Urinary bladder (tissue), 3 donors: ENCODE measurements at regions not wholly inside any gene's neighbourhood (a gene's known extent, or its start where the extent isn't known, plus 50 kb on each side); places are given as distances from the start of the nearest gene placed in this dataset.

Source experiments
- DNase-seq: peaks from one replicate; pipeline ENCODE4 v3.0.0-alpha.2; 2015; ENCODE audit errors: extremely low spot score
- H3K27ac ChIP-seq: one replicate; pipeline ENCODE4 v1.5.1; 2013; ENCODE audit warnings: low read depth, mild to moderate bottlenecking, moderate library complexity
- H3K36me3 ChIP-seq: one replicate; pipeline ENCODE4 v1.6.1; 2013; ENCODE audit warnings: mild to moderate bottlenecking, moderate library complexity; ENCODE audit not compliant: insufficient read depth
- H3K4me1 ChIP-seq: one replicate; pipeline ENCODE4 v1.6.1; 2013; ENCODE audit warnings: mild to moderate bottlenecking, moderate library complexity; ENCODE audit not compliant: insufficient read depth
- H3K4me3 ChIP-seq: one replicate; pipeline ENCODE4 v1.5.1; 2013; ENCODE audit warnings: low read depth, low read length
- WGBS: extraction: QIAGEN DNeasy Blood & Tissue Kit; methylation state at CpG from one replicate; pipeline ENCODE4 v1.1.7; 2013; 5-methylcytosine and 5-hydroxymethylcytosine counted together
- donor health status: healthy with polysubstance abuse.
- donor health status: healthy.

DNA sequence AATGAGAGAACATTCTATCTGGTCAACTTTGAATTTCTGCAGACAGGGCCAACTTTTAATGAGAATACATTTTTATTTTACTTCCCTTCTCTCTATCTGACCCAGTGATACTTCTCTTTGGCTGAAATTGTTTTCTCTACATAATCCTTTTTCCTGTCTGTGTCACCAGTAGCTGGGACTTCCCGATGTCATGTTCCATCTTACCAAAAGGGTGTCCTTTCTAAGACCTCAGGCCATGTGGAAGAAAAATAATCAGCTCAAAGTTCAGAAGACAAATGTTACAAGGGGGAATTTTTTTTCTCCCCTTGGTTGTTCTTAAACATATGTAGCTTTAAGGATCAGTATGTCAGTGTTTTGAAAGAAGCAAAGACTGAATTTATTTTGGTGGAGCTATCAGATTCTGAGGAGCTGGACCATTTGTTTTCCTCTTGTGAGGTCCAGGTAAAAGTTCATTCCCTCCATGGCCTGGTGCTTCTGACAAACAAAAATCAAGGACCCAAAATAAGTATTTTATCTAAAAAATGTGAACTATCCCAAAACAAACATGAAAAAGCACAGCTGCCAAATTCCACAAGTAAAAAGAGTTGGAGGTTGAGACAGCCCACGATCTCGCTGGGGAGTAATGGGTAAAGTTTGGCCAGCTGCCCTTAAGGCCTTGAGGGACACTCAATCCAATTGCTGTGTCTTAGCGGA is 859.4 kb upstream of the NR2F2 start:
- H3K4me1 ChIP-seq: no peaks in the 10 kb centered on the region
- 57% methylated on average over 4 of the region's 4 CpGs for WGBS
- H3K36me3 ChIP-seq: no peaks in the 10 kb centered on the region
- no peak overlapping the region for H3K27ac ChIP-seq
- H3K4me3 ChIP-seq: no peak overlapping the region
- no peak for DNase-seq

GRCh38 chr15:95471690-95472086 is 858.8 kb upstream of the NR2F2 start:
- WGBS: 85% methylated on average over 5 of the region's 5 CpGs
- Histone ChIP-seq H3K27ac (no peak overlapping the region), H3K4me3 (no peak overlapping the region), H3K36me3 (no peaks in the 10 kb centered on the region), H3K4me1 (no peaks in the 10 kb centered on the region)
- no peak for DNase-seq

- WGBS: 92% methylated on average over 5 of the region's 5 CpGs
- H3K4me3 ChIP-seq: no peak overlapping the region
- no peaks in the 10 kb centered on the region for H3K36me3 ChIP-seq
- no peak overlapping the region for H3K27ac ChIP-seq
- DNase-seq: no peak
- H3K4me1 ChIP-seq: no peaks in the 10 kb centered on the region
These were observed 855.4 kb upstream of the NR2F2 start for GRCh38 chr15:95475067-95475466.

- H3K4me3 ChIP-seq: no peak overlapping the region
- no peak for DNase-seq
- no peaks in the 10 kb centered on the region for H3K36me3 ChIP-seq
- H3K27ac ChIP-seq: no peak overlapping the region
- H3K4me1 ChIP-seq: no peaks in the 10 kb centered on the region
- 80% methylated on average over 3 of the region's 3 CpGs for WGBS
These were observed 851.2 kb upstream of the NR2F2 start for GRCh38 chr15:95479308-95479707.

DNA sequence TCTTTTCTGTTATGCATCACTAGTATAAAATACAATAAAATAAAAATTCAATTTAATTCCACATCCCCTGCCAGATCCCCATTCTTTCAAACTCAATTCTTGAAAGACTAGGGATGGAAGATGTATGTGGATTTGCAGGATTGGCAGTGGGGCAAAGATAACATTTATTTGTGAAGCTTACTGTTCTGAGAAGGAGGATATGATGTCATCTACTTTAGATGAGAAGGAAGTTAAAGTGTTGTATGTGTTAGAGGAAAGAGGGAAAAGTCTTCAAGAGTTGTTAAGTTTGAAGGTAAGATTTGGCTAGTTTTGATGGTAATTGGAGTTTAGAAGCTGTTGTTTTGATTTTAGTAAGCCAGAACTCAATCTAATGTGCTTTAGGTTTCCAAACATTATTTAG is 845.1 kb upstream of the NR2F2 start:
- Histone ChIP-seq H3K4me1 (no peaks in the 10 kb centered on the region), H3K36me3 (no peaks in the 10 kb centered on the region), H3K27ac (no peak overlapping the region), H3K4me3 (no peak overlapping the region)
- no peak for DNase-seq

DNA sequence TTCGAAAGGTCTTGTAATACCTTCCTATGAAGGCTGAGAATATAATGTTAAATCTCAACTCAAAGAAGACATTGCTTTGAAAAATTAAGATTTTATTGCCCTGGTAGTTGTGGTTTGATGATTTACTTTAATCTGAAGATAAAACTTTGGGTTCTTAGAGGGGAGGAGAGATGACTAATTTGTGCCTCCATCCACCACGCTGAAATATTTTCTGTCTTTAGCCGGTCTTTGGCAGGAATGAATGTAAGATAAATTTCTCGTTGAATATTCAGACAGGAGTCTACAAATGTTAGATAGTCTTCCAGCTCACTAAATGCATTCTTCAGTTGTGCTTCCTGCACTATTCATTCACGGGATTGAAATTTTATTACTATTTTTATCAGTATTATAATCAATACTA is 844.3 kb upstream of the NR2F2 start:
- WGBS: 64% methylated on average over 5 of the region's 5 CpGs
- no peaks in the 10 kb centered on the region for H3K4me1 ChIP-seq
- no peak for DNase-seq
- no peaks in the 10 kb centered on the region for H3K36me3 ChIP-seq
- no peak overlapping the region for H3K4me3 ChIP-seq
- no peak overlapping the region for H3K27ac ChIP-seq

- 97% methylated on average over 5 of the region's 5 CpGs for WGBS
- Histone ChIP-seq H3K4me3 (no peak overlapping the region), H3K27ac (no peak overlapping the region), H3K4me1 (no peaks in the 10 kb centered on the region), H3K36me3 (no peaks in the 10 kb centered on the region)
- no peak for DNase-seq
These were observed 841.4 kb upstream of the NR2F2 start for GRCh38 chr15:95489103-95489502.

GRCh38 chr15:95492388-95493070 is 838.0 kb upstream of the NR2F2 start:
- WGBS: 88% methylated on average over 5 of the region's 5 CpGs
- no peak for DNase-seq
- H3K27ac ChIP-seq: no peak overlapping the region
- H3K4me1 ChIP-seq: no peaks in the 10 kb centered on the region
- H3K36me3 ChIP-seq: no peaks in the 10 kb centered on the region
- H3K4me3 ChIP-seq: no peak overlapping the region

DNA sequence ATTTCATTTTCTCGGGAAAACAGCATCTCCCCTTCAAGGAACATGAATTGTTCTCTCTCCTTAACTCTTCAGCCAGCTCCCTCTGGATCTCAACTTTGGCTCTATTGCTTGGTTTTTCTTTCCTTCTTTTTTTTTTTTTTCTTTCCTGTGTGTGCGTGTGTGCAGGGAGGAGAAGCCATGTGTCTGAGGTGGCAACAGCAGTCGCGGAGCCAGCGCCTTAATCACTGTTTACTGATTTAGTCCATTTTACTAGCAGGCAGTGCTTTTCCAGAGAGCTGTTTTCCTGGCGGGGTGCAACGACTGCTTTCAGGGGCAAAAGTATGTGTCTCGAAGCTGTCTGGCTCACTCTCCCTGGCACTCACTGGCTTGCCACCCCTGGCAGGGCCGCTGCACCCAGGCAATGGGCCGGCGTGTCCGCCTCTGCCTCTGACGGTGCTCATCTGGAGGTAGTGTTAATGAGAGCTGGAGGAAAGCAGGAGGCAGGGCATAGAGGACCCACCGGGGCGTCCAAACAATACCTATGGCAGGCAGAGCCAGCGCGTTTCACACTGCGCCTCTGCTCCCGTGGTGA is 835.4 kb upstream of the NR2F2 start:
- H3K27ac ChIP-seq: no peak overlapping the region
- no peaks in the 10 kb centered on the region for H3K4me1 ChIP-seq
- no peaks in the 10 kb centered on the region for H3K36me3 ChIP-seq
- no peak overlapping the region for H3K4me3 ChIP-seq
- 27% methylated on average over 19 of the region's 19 CpGs for WGBS
- no peak for DNase-seq

DNA sequence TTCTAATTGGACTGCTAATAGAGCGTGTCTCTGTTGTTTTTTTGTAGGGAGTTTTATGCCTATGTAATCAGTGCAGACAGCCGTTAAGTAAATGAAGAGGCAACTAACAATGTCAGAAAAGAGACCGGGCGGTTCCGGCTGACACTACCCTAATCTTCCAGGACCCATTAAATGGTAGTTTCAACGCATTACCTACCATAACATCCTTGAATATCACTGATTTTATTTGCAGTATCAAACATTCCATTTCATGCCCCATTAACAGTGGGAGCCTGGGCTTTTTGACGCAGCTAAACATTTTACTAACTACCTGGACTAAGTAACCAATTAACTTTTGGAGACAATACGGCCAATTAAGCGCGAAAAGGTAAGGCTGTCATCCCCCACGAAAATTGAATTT is 832.9 kb upstream of the NR2F2 start:
- Histone ChIP-seq H3K4me3 (no peak overlapping the region), H3K36me3 (no peaks in the 10 kb centered on the region), H3K27ac (no peak overlapping the region), H3K4me1 (no peaks in the 10 kb centered on the region)
- no peak for DNase-seq
- 94% methylated on average over 11 of the region's 11 CpGs for WGBS

- Histone ChIP-seq H3K27ac (no peak overlapping the region), H3K4me1 (no peaks in the 10 kb centered on the region), H3K4me3 (no peak overlapping the region), H3K36me3 (no peaks in the 10 kb centered on the region)
- no peak for DNase-seq
These were observed 831.5 kb upstream of the NR2F2 start for GRCh38 chr15:95498961-95499360.

DNA sequence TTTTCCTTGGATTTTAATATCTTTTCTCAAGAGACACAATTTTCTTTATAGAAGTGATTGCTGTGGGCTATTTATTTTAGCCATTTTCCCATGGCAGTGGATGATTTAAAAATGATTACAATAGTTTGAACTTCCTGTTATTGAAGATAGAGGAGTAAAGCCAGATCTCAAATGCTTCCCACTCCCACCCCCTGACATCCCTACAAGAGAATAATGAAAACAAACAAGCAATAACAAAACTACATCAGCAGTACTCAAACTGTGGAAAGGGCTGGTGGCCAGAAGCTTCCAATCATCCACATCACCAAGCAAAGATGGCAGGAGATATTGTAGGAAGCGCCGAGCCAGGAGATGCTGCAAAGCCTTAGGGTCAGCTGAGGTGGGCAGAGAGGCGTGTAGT is 831.1 kb upstream of the NR2F2 start:
- Histone ChIP-seq H3K4me1 (no peaks in the 10 kb centered on the region), H3K27ac (no peak overlapping the region), H3K4me3 (no peak overlapping the region), H3K36me3 (no peaks in the 10 kb centered on the region)
- WGBS: 77% methylated on average over 3 of the region's 3 CpGs
- no peak for DNase-seq

DNA sequence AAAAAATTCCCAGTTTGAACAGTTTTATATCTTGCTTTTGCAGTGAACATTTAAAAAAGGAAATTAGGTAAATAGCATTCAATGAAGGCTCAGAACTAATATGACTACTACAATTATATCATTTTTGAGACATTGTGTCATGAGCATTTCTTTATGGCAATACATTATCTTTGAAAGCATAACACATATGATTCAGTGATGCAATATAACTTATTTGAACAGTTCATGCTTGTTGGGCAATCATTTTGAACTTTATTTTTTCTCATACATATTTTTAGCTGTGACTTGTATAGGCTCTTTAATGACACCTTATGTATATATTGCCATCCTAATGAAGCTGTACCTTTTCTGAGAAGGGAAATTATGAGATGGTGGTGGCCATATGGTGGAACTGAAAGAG is 828.6 kb upstream of the NR2F2 start:
- Histone ChIP-seq H3K4me3 (no peak overlapping the region), H3K36me3 (no peaks in the 10 kb centered on the region)
- DNase-seq: no peak

DNA sequence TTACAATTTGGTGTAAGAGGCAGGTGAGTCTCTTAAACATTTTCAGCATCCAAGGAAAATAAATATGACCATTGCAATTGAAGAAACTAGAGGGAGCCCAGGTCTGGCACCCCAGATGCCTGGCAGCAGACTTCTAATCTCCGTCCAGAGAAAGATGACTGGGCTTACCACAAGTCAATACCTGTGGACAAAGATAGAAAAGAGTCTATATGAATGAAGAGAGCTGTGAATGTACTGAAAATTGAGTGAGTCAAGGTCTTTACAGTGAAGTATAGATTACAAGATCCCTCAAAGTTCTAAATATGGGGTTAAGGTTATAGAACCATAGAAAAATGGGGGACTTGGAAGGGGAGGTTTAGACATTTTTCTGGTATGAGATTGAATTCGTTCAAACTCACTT is 827.4 kb upstream of the NR2F2 start:
- Histone ChIP-seq H3K36me3 (no peaks in the 10 kb centered on the region), H3K27ac (no peak overlapping the region), H3K4me3 (no peak overlapping the region), H3K4me1 (no peaks in the 10 kb centered on the region)
- 87% methylated on average over 2 of the region's 2 CpGs for WGBS
- DNase-seq: no peak

More for the DNA sequence above, 828.6 kb upstream of the NR2F2 start:
- no peak overlapping the region for H3K27ac ChIP-seq
- no peaks in the 10 kb centered on the region for H3K4me1 ChIP-seq
